ENCODE measurements at regions not wholly inside any gene's neighbourhood (a gene's known extent, or its start where the extent isn't known, plus 50 kb on each side); places are given as distances from the start of the nearest gene placed in this dataset.
"Not testable (repeated sequence)": the region's sequence is repeated elsewhere in the genome, so short reads cannot be mapped to it uniquely, and the experiment has no call there.

DNA sequence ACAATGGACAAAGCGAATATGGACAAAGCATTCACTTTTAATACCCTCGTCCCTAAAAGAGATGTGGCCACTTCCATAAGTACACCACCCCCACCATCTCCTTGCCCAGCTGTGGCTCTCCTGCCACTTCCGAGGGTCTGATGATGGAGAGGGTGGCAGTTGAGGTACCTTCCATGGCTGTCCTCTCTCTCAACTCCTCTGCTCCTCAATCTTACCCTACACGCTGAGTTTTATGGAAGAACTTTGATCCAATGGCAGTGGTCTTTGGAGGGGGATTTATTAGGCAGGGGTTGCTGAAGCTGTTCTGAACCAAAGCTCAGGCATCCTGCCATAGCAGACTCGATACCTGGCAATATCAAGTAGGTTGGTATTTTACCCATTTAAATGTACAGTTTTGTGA lies 413.0 kb downstream of the TSHZ3 start:
- DNase-seq: no peak

DNA sequence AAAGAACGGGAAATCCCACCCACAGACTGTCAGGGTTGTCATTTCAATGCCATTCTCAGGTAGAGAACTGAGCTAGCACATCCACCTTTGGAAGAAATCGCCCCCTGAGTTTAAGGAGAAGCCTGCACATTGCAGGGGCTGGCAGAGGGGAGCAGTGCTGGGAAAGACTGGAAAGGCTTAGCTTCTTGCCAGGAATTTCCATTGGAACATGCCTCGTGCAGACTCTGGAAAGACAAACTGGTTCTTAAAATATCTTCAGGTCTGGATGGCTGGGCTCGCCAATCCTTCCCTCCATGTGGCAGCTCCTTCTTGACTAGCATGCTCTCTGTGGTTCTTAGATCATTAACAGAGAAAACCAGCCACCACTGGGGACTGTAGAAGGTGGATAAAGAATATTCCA lies 414.1 kb downstream of the TSHZ3 start:
- DNase-seq: no peak

DNA sequence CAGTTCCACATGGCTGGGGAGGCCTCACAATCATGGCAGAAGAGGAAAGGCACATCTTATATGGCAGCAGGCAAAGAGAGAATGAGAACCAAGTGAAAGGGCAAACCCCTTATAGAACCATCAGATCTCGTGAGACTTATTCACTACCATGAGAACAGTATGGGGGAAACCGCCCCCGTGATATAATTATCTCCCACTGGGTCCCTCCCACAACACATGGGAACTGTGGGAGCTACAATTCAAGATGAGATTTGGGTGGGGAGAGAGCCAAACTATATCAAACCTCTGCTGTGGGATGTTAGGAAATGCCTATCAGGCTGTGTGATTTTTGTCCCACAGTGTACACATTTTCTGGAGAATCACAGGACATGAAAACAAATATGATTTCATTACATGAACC lies 415.8 kb downstream of the TSHZ3 start:
- DNase-seq: not testable (repeated sequence)

DNA sequence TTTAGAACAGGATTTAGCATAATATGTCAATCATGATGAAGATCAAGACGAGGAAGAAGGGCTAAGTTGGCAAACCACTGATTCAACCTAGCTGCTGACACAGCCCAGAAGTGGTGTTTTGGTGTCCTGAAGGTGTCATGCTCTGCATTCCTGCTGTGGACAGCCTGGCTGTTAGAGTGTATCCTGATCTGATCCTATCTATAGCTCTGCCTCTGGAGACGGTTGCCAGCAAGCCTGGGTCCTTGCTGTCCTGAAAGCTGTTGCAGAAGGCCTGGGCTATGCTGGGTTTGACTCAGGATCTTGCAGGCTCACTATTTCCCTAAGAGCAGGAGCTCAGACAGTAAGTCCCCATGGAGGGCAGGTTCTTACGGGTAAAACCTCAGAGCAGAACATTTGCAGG lies 416.4 kb downstream of the TSHZ3 start:
- DNase-seq: no peak

DNA sequence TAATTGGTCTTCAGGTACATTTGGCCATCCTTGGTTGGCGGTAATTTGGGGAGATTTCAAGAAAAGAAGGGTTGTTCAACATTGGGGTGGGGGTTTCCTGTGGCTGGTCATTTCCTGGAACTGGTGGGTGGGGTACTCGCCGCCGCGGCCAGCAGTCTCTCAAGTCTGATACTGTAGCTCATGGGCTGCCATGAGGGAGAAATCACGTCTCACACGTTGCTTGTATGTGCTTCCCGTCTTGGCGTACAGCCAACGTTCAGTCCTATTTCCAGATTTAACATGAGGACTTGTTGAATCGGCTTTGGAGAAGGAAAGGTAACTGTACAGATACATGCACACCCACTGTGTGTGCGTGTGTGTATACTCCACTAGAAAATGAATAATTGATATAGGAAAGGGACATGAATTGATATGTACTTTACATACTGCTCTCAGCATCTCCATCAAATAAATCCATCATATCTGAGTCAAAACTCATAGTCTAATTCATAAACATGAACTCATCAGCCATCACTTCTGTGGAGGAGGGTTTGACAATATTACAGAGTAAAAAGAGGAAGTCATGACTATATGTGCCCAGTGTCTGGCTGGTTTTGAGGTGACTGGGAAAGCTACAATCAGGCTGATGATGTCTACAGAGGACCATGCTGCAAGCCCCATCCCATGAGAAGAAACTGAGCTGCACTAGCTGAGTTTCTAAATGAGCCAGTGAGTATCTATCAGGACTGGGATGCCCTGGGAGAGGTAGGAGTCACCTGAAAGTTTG lies 418.1 kb downstream of the TSHZ3 start:
- DNase-seq: no peak

DNA sequence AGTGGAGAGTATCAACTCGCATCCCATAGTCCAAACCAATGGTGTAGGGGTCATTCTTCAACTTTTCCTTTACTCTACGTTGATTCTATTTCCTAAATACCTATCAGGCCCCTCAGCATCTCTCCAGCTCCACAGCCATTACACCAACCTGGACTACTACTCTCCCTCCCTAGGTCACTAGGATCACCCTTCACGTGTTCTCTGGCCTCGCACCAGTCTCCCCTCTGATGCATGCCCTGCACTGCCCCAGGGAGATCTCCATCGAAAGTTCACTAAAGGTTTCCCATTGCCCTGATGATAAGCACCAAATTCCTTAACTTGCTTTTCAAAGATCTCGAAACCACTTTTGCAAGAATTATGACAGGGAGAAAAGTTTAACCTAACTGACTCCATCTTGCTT lies 421.5 kb downstream of the TSHZ3 start:
- DNase-seq: no peak

DNA sequence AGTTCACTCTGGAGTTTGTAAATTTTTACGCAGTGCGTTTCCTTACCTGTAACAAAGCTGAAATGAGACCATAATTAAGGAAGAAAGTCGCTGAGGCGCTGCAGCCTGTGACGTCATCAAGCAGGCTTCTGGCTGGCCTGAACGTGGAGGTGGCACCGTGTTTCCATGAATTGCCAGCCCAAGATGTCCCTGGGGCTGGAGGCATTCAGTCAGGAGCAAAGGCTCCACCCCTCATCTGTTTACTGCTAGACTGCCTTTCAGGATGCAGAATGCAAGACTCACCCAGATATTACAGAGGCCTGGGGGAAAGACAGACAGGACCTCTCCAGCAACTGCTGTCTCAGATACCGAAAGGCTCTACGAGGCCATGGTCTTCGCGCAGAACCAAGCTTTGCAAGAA lies 424.6 kb downstream of the TSHZ3 start:
- DNase-seq: no peak

DNA sequence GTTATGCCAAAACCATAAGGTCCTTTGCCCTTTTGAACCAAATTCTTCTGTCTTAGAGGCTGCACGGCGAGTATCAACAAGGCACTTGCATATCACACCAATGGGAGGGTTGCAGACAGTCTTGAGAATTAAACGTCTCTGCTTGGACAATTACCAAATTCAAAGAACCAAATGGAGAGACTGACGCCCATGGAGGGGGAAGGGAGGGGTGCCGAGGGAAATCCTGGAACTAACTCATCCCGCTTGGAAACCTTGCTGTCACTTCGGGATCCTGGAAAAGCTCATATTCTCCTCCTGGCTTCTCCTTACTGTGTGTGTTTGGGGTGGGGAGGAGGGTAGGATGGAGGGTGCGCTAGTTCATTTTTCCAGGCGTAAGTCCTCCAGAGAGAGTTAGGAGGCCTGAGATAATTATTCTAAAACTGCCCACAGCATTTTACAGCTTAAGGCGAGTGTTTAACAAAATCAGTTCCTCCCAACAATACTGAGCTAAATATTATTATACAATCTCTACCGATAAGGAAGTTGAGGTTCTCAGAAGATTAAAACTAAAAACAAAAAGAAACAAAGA lies 425.1 kb downstream of the TSHZ3 start:
- DNase-seq: no peak

DNA sequence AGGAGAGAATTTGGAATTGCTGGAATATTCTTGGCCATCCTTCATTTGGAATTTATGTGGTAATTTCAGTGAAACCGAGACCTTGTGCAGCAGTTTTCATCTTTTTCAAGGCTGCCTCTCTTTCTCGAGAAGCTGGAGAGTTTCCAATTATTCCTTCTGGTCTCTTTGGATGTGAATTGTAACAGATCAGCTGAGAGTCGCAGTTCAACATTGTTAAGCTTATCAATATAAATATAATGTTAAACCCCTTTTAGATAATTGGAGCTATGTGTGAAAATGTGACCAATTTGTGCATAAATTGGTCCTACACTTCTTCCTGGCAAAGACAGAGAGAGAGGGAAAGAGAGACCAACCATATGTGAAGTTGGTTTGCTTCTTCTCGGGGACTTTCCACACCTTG lies 425.6 kb downstream of the TSHZ3 start:
- DNase-seq: no peak

DNA sequence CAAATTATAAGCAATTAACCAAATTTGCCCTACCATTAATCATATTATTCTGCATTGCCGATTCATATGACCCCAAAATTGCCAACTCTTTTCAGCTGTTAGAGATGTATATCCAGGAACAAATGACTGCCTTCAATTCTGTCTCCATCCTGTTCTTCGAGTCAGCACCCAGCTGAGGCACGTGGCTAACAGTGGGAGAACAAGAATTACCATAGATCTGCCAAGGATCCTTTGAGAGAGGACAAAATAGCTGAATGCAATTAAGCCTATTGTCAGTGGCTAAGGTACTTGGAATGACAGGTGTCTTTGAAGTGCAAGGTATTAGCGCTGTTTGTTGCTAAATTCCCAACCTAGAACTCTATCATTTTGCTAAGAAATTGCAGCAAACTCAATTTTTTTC lies 426.1 kb downstream of the TSHZ3 start:
- DNase-seq: no peak

DNA sequence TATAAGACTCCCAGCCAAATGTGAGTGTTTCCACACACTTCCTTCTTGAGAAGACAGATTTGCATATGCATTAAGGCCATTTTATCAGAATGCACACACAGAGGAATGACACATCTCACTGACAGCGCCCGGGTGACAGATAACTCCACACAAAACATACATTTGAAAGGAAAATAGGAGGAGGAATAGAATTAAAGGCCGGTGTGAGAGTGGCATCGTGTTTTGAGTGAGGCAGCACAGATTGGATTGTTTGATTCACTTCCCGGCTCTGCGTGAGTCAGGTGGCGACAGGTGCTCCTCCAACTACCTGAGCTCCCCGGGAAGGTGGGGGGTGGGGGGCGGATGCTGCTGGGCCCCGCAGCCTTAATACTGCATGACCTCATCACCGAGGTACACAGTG lies 429.0 kb downstream of the TSHZ3 start:
- no peak for DNase-seq

DNA sequence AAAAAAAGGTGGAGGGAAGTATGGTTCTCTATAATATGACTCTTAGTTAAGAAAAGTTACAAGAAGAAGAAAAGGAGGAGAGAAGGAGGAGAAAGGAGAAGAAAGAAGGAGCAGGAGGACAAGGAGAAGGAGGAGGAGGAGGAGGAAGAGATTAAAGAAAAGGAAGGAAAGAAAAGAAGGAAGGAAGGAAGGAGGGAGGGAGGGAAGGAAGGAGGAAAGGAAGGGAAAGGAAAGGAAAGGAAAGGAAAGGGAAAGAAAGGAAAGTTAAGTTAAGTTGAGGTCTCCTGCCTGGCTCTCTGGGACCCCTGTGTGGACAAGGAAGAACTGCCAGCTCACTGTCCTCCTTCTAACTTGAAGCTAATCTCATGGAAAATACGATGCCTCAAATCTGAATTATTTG lies 429.5 kb downstream of the TSHZ3 start:
- DNase-seq: no peak

DNA sequence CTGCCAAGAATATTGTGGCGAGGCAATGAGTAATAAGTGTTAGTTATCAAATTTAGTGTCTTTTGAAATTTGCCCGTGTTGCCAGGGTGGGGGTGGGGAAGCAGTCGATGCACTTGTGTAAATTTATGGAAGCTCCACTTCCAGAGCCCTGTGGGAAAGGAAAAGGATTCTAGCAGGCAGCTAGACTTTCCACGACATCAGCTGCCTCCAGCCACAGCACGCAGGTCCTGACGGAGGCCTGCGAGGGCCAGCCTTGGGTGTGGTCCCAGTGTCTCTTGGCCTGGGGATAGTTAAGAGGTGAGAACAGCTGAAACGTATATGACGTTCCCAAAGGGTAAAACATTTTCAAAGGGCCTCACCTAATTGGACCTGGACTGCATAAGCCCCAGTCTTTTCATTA lies 433.0 kb downstream of the TSHZ3 start:
- no peak for DNase-seq

DNA sequence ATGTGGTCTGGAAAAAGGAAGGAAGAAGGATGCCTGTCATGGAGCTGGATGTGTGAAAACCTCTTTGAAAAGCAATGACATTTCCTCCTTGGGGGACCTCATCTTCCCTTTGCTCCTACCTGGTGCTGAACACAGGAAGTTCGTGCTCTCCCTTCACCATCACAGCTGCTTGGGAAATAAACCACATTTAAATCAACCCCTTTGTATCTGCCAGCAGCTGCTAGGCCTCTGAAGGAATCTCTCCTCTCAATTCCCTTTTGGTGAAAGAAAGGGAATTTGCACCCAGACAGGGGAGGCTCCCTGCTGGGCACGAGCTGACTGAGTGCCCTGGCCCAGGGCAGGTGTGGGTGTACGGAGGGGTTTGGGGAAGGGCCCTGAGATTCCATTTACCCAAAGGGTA lies 437.7 kb downstream of the TSHZ3 start:
- DNase-seq: no peak

DNA sequence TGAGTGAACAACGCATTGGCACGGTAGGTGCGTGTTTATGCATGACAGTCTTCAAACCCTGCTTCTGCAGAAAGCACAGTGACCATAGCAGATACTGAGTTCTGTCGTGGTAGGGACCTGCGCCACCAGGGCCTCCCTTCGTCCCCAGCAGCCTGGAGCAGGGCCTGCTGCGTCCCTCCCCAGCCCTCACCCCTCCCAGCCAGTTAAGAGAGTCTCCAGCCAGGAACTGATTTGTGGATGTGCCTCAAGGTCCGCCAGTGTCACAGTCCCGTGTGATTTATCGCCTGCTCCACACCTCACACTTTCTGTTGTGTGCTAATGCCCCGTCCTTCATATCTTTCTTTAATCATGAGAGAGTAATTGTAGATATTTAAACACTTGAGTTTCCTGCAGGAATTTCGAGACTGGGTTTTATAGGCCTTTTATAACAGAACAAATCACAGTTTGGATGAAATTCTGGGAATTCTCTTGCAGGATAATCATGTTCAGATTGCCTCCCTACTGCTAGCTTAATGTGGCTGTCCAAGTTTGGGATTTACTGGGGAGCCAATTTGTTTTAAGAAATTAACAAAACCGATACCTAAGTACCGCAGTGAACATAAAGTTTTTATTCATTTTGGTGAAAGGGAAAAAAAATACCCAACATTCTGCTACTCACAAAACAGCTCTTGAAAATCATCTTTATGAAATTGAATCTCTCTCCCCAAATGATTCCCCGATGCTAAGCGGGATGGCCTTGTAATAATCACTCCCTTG lies 438.6 kb downstream of the TSHZ3 start:
- DNase-seq: no peak

DNA sequence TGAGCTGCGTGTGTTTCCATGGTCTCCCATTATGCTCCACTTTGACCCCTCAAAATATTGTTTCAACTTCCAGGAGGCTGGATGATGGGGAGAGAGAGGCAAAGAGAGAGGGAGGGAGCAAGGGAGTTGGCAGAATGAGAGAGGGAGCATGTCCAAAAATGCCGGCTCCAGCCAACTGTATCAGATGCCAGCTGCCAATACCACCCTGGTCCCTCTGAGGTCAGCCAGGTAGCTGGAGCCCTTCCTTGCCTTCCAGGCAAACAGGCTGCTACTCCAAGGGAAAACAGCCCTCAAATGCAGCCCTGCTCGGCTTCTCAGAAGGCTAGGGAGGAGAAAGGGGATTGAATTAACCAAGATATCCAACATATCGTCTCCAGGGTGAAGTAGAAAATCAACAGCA lies 440.0 kb downstream of the TSHZ3 start:
- no peak for DNase-seq

DNA sequence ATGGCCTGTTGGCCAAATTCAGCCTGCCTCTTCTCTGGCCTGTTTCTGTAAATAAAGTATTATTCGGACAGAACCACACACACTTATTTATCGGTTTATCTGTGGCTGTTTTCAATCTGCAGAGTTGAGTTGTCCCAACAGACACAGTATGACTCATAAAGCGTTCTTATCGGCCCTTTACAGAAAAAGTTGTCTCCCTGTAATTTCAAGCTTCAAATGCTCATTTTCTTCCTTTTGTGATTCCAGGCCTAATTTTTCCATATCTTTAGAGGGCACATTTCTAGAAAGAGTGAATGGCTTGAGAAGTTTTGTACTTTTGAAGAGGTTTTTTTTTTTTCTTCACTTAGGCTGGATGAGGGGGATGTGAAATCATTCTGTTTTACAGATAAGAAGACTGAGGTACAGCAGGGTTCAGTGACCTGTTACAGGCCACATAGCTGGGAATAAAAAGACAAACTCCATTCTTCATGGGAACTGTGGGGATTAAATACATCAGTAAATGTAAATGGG lies 440.9 kb downstream of the TSHZ3 start:
- DNase-seq: no peak

DNA sequence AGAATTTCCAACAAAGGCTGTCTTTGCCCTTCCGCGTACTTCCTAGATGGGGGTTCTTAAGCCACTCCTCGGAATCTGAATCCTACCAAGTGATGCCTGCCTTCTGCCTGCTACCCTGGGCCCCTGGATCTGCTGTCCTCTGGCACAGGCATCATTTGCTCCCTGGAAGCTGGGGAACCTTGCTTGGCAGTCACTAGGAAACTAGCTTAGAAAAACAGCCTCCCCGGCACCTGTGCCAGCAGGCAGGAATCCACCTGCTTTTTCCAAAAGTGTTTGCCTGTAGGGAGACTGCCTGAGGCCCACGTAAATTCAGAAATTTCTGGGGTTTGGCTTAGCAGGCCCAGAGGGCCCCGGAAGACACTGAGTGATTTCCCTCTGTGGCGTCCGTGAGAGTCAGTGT lies 442.4 kb downstream of the TSHZ3 start:
- DNase-seq: no peak

DNA sequence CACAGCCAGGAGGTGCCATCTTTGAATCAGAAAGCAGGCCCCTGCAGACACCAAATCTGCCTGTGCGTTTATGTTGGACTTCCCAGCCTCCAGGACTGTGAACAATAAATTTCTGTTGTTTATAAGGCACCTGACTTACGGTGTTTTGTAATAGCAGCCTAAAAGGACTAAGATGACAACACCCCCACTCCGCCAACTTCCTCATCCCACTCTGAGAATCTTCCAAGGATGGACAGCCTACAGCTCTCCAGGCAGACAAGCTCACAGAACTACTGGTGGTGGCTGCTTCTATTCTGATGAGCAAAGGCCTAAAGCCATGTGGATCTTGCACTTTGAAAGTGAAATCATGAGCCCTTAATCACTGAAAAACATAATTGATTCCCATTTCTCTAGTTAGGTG lies 449.2 kb downstream of the TSHZ3 start:
- no peak for DNase-seq

DNA sequence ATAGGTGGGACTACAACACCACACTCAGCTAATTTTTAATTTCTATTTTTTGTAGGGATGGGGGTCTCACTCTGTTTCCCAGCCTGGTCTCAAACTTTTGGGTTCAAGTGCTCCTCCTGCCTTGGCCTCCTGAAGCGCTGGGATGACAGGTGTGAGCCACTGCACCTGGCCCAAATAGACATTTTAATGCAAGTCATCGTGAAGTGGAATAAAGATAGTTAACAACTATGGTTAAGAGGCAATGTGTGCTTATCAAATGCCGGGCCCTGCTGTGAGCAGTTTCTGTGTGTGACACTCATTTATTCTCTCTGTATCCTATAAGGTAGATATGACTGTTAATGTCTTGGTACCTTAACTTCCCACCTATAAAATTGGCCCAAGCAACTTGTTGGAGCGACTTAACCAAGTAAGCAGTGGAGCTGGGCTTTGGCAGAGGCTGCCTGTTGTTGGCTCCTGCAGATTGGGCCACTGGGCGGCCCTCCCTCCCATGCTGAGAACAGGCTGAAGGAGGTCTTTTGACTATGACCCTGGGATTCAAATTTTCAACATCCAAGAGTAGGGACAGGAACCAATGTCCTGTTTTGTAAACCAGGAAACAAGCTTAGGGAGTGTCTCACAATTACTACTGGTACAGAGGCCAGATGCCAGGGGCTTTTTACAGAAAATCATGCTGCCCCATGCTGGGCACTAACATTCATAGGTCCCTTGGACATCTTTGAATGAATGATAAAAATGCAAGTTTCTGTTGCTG lies 450.7 kb downstream of the TSHZ3 start:
- DNase-seq: no peak

DNA sequence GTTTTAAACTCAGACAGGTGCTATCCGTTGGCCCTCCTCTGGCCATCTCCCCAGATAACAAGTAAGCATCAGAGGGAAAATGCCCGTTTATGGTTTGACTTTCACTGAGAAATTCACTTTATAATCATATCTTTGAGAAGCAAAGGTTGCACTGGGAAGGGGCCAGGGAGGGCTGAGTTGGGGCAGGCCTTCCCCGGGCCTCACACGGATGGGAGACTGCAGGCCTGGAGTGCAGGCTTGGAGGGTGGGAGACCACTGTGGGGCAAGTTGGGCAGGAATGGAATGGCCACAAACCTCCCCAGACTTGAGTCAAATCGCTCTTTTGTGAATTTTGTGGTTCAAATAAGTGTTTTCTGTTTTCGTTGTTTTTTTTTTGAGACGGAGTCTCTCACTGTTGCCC lies 451.7 kb downstream of the TSHZ3 start:
- no peak for DNase-seq

DNA sequence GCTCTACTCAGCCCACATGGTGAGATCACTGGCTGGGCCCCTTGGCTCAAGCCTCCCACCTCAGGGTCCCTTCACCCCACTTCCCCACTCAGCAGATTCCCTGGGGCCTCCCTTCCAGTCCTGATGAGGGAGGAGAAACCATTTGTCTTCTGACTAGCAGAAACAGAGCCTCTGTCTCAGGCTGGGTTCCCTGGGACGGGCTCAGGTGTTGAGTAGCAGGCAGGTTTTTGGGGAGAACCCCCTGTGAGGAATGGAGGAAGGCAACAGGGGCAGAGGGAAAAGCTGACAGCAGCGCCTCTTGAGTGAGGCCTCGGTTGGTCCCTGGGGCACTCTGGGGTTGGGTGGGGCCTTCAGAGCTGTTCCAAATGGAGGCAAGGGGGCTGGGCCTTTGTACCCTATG lies 452.2 kb downstream of the TSHZ3 start:
- DNase-seq: no peak

DNA sequence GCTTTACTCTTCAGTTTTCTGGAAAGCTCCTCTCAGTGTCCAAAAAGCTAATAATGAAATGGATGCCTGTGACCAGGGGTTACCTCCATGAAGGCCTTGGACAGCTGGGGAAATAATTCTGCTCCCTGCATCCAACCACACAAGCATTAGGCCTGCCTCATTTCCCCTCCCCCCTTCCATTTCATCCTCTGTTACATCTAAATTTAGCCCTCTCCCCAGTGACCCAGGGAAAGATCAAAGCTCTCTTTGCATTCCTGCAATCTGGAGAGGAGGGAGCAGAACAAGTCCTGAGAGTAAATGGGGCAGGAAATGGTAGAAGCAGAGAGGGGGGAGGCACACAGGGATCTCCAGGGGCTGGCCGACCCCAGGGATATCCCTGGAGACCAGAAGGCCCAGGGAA lies 452.7 kb downstream of the TSHZ3 start:
- DNase-seq: no peak
